ENCODE measurements at regions not wholly inside any gene's neighbourhood (a gene's known extent, or its start where the extent isn't known, plus 50 kb on each side); places are given as distances from the start of the nearest gene placed in this dataset.
"Not testable (repeated sequence)": the region's sequence is repeated elsewhere in the genome, so short reads cannot be mapped to it uniquely, and the experiment has no call there.

GRCh38 chr13:83153848-83154247, 728.4 kb downstream of the SLITRK1 start:
- H3K4me3 Mint-ChIP-seq: no peak overlapping the region
- H3K4me1 Mint-ChIP-seq: no peaks in the 10 kb centered on the region
- no peak for DNase-seq (ENCODE audit: low spot score in 2 of 2)
- peaks cover 15% of the 10 kb centered on the region for H3K9me3 Mint-ChIP-seq
- H3K27ac Mint-ChIP-seq (ENCODE audit: low read depth): no peak overlapping the region
- H3K36me3 Mint-ChIP-seq (ENCODE audit: insufficient read depth): no peaks in the 10 kb centered on the region
- no peaks in the 10 kb centered on the region for H3K27me3 Mint-ChIP-seq
- no peak for ATAC-seq (replicated peaks; ENCODE audit: extremely low read depth, poor library complexity, severe bottlenecking)

- no peak overlapping the region for H3K4me3 Mint-ChIP-seq
- no peak overlapping the region for H3K27ac Mint-ChIP-seq (ENCODE audit: low read depth)
- DNase-seq (ENCODE audit: low spot score in 2 of 2) (no peak), ATAC-seq (replicated peaks; ENCODE audit: extremely low read depth, poor library complexity, severe bottlenecking) (no peak)
- H3K36me3 Mint-ChIP-seq (ENCODE audit: insufficient read depth): no peaks in the 10 kb centered on the region
- no peaks in the 10 kb centered on the region for H3K27me3 Mint-ChIP-seq
- no peaks in the 10 kb centered on the region for H3K4me1 Mint-ChIP-seq
- peaks cover 15% of the 10 kb centered on the region for H3K9me3 Mint-ChIP-seq
These were observed 731.0 kb downstream of the SLITRK1 start for GRCh38 chr13:83151308-83151660.

GRCh38 chr13:83150616-83151307, 731.5 kb downstream of the SLITRK1 start:
- Mint-ChIP-seq H3K4me1 (no peaks in the 10 kb centered on the region), H3K9me3 (peaks cover 15% of the 10 kb centered on the region), H3K27me3 (no peaks in the 10 kb centered on the region), H3K27ac (ENCODE audit: low read depth) (no peak overlapping the region), H3K36me3 (ENCODE audit: insufficient read depth) (no peaks in the 10 kb centered on the region), H3K4me3 (no peak overlapping the region)
- no peak for ATAC-seq (replicated peaks; ENCODE audit: extremely low read depth, poor library complexity, severe bottlenecking)
- DNase-seq (ENCODE audit: low spot score in 2 of 2): no peak

- H3K27ac Mint-ChIP-seq (ENCODE audit: low read depth): no peak overlapping the region
- DNase-seq (ENCODE audit: low spot score in 2 of 2) (no peak), ATAC-seq (replicated peaks; ENCODE audit: extremely low read depth, poor library complexity, severe bottlenecking) (no peak)
- no peak overlapping the region for H3K4me3 Mint-ChIP-seq
- H3K36me3 Mint-ChIP-seq (ENCODE audit: insufficient read depth): no peaks in the 10 kb centered on the region
- no peaks in the 10 kb centered on the region for H3K4me1 Mint-ChIP-seq
- H3K9me3 Mint-ChIP-seq: peaks cover 18% of the 10 kb centered on the region
- no peaks in the 10 kb centered on the region for H3K27me3 Mint-ChIP-seq
These were observed 745.6 kb downstream of the SLITRK1 start for GRCh38 chr13:83136660-83137059.

GRCh38 chr13:83125791-83126190, 756.5 kb downstream of the SLITRK1 start:
- peaks cover 6% of the 10 kb centered on the region for H3K9me3 Mint-ChIP-seq
- DNase-seq (ENCODE audit: low spot score in 2 of 2) (no peak), ATAC-seq (replicated peaks; ENCODE audit: extremely low read depth, poor library complexity, severe bottlenecking) (no peak)
- H3K4me3 Mint-ChIP-seq: no peak overlapping the region
- H3K27me3 Mint-ChIP-seq: no peaks in the 10 kb centered on the region
- no peaks in the 10 kb centered on the region for H3K36me3 Mint-ChIP-seq (ENCODE audit: insufficient read depth)
- H3K4me1 Mint-ChIP-seq: no peaks in the 10 kb centered on the region
- H3K27ac Mint-ChIP-seq (ENCODE audit: low read depth): no peak overlapping the region

GRCh38 chr13:83121896-83122295, 760.4 kb downstream of the SLITRK1 start:
- Mint-ChIP-seq H3K27ac (ENCODE audit: low read depth) (no peak overlapping the region), H3K4me1 (no peaks in the 10 kb centered on the region), H3K4me3 (no peak overlapping the region), H3K27me3 (no peaks in the 10 kb centered on the region), H3K36me3 (ENCODE audit: insufficient read depth) (no peaks in the 10 kb centered on the region), H3K9me3 (peaks cover 4% of the 10 kb centered on the region)
- no peak for ATAC-seq (replicated peaks; ENCODE audit: extremely low read depth, poor library complexity, severe bottlenecking)
- DNase-seq (ENCODE audit: low spot score in 2 of 2): no peak

- peaks cover 10% of the 10 kb centered on the region for H3K9me3 Mint-ChIP-seq
- no peaks in the 10 kb centered on the region for H3K4me1 Mint-ChIP-seq
These were observed 765.2 kb downstream of the SLITRK1 start for GRCh38 chr13:83117046-83117445.

GRCh38 chr13:83101574-83102247, 780.6 kb downstream of the SLITRK1 start:
- not testable (repeated sequence) for H3K27me3 Mint-ChIP-seq; H3K27ac Mint-ChIP-seq (ENCODE audit: low read depth); DNase-seq (ENCODE audit: low spot score in 2 of 2); H3K4me1 Mint-ChIP-seq; ATAC-seq (replicated peaks; ENCODE audit: extremely low read depth, poor library complexity, severe bottlenecking); H3K4me3 Mint-ChIP-seq; H3K36me3 Mint-ChIP-seq (ENCODE audit: insufficient read depth)
- peaks cover 12% of the 10 kb centered on the region for H3K9me3 Mint-ChIP-seq

More at GRCh38 chr13:83117046-83117445, 765.2 kb downstream of the SLITRK1 start:
- Mint-ChIP-seq H3K36me3 (ENCODE audit: insufficient read depth) (no peaks in the 10 kb centered on the region), H3K4me3 (no peak overlapping the region), H3K27me3 (no peaks in the 10 kb centered on the region), H3K27ac (ENCODE audit: low read depth) (no peak overlapping the region)
- ATAC-seq (replicated peaks; ENCODE audit: extremely low read depth, poor library complexity, severe bottlenecking) (no peak), DNase-seq (ENCODE audit: low spot score in 2 of 2) (no peak)

- Mint-ChIP-seq H3K36me3 (ENCODE audit: insufficient read depth) (no peaks in the 10 kb centered on the region), H3K9me3 (peaks cover 12% of the 10 kb centered on the region), H3K27ac (ENCODE audit: low read depth) (no peak overlapping the region), H3K4me1 (no peaks in the 10 kb centered on the region), H3K4me3 (no peak overlapping the region), H3K27me3 (no peaks in the 10 kb centered on the region)
- DNase-seq (ENCODE audit: low spot score in 2 of 2) (no peak), ATAC-seq (replicated peaks; ENCODE audit: extremely low read depth, poor library complexity, severe bottlenecking) (no peak)
These were observed 782.0 kb downstream of the SLITRK1 start for GRCh38 chr13:83100237-83100636.

- H3K9me3 Mint-ChIP-seq: peaks cover 18% of the 10 kb centered on the region
- no peak overlapping the region for H3K27ac Mint-ChIP-seq (ENCODE audit: low read depth)
- H3K27me3 Mint-ChIP-seq: no peaks in the 10 kb centered on the region
- DNase-seq (ENCODE audit: low spot score in 2 of 2) (no peak), ATAC-seq (replicated peaks; ENCODE audit: extremely low read depth, poor library complexity, severe bottlenecking) (no peak)
- no peak overlapping the region for H3K4me3 Mint-ChIP-seq
- H3K4me1 Mint-ChIP-seq: no peaks in the 10 kb centered on the region
- H3K36me3 Mint-ChIP-seq (ENCODE audit: insufficient read depth): no peaks in the 10 kb centered on the region
These were observed 793.4 kb downstream of the SLITRK1 start for GRCh38 chr13:83088858-83089257.

GRCh38 chr13:83086948-83087347, 795.3 kb downstream of the SLITRK1 start:
- H3K4me3 Mint-ChIP-seq: no peak overlapping the region
- DNase-seq (ENCODE audit: low spot score in 2 of 2): no peak
- H3K36me3 Mint-ChIP-seq (ENCODE audit: insufficient read depth): no peaks in the 10 kb centered on the region
- no peak overlapping the region for H3K27ac Mint-ChIP-seq (ENCODE audit: low read depth)
- H3K9me3 Mint-ChIP-seq: peaks cover 22% of the 10 kb centered on the region
- no peaks in the 10 kb centered on the region for H3K27me3 Mint-ChIP-seq
- no peaks in the 10 kb centered on the region for H3K4me1 Mint-ChIP-seq
- no peak for ATAC-seq (replicated peaks; ENCODE audit: extremely low read depth, poor library complexity, severe bottlenecking)

- no peak overlapping the region for H3K4me3 Mint-ChIP-seq
- H3K27ac Mint-ChIP-seq (ENCODE audit: low read depth): no peak overlapping the region
- ATAC-seq (replicated peaks; ENCODE audit: extremely low read depth, poor library complexity, severe bottlenecking): no peak
- H3K36me3 Mint-ChIP-seq (ENCODE audit: insufficient read depth): no peaks in the 10 kb centered on the region
- DNase-seq (ENCODE audit: low spot score in 2 of 2): no peak
- no peaks in the 10 kb centered on the region for H3K27me3 Mint-ChIP-seq
- H3K9me3 Mint-ChIP-seq: peaks cover 19% of the 10 kb centered on the region
- H3K4me1 Mint-ChIP-seq: no peaks in the 10 kb centered on the region
These were observed 796.2 kb downstream of the SLITRK1 start for GRCh38 chr13:83086088-83086487.

GRCh38 chr13:83085186-83085900, 796.9 kb downstream of the SLITRK1 start:
- H3K36me3 Mint-ChIP-seq (ENCODE audit: insufficient read depth): no peaks in the 10 kb centered on the region

More at GRCh38 chr13:83085186-83085900, 796.9 kb downstream of the SLITRK1 start:
- Mint-ChIP-seq H3K4me1 (no peaks in the 10 kb centered on the region), H3K27ac (ENCODE audit: low read depth) (no peak overlapping the region), H3K27me3 (no peaks in the 10 kb centered on the region), H3K9me3 (peaks cover 19% of the 10 kb centered on the region), H3K4me3 (no peak overlapping the region)
- ATAC-seq (replicated peaks; ENCODE audit: extremely low read depth, poor library complexity, severe bottlenecking) (no peak), DNase-seq (ENCODE audit: low spot score in 2 of 2) (no peak)
